ENCODE measurements at regions not wholly inside any gene's neighbourhood (a gene's known extent, or its start where the extent isn't known, plus 50 kb on each side); places are given as distances from the start of the nearest gene placed in this dataset.

DNA sequence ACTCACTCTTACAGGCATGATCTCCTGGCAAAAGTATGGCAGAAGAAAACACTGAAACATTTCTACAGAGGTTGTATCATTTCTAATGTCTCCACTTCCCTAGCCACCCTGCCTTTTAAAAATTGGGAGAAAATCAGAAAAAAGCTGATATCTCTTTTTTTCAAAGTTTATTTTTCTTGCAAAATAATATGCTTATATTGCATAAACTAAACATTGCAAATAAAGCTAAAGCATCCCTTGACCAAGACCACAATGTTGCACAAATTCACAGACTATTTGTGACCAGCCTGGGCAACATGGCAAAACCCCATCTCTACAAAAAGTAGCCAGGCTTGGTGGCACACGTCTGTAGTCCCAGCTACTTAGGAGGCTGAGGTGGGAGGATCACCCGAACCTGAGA lies 183.3 kb upstream of the ELAVL2 start:
- TF ChIP-seq POLR2A (IDR thresholded peaks at IDR 0.05; ENCODE audit: low read depth) (no peak), POLR2AphosphoS5 (IDR thresholded peaks at IDR 0.05) (no peak), EP300 (IDR thresholded peaks at IDR 0.05) (no peak)
- TF ChIP-seq, protein P1, sequence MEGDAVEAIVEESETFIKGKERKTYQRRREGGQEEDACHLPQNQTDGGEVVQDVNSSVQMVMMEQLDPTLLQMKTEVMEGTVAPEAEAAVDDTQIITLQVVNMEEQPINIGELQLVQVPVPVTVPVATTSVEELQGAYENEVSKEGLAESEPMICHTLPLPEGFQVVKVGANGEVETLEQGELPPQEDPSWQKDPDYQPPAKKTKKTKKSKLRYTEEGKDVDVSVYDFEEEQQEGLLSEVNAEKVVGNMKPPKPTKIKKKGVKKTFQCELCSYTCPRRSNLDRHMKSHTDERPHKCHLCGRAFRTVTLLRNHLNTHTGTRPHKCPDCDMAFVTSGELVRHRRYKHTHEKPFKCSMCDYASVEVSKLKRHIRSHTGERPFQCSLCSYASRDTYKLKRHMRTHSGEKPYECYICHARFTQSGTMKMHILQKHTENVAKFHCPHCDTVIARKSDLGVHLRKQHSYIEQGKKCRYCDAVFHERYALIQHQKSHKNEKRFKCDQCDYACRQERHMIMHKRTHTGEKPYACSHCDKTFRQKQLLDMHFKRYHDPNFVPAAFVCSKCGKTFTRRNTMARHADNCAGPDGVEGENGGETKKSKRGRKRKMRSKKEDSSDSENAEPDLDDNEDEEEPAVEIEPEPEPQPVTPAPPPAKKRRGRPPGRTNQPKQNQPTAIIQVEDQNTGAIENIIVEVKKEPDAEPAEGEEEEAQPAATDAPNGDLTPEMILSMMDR (IDR thresholded peaks at IDR 0.05): no peak
